ENCODE measurements at regions not wholly inside any gene's neighbourhood (a gene's known extent, or its start where the extent isn't known, plus 50 kb on each side); places are given as distances from the start of the nearest gene placed in this dataset.

- H3K4me2 ChIP-seq (ENCODE audit: extremely low read depth, insufficient read depth, low read length): no peak overlapping the region
- no peaks in the 10 kb centered on the region for H3K27me3 ChIP-seq (ENCODE audit: control insufficient read depth, insufficient read depth, low read length)
- no peaks in the 10 kb centered on the region for H3K36me3 ChIP-seq (ENCODE audit: control insufficient read depth, insufficient read depth, low read length)
- no peaks in the 10 kb centered on the region for H3K9me3 ChIP-seq (ENCODE audit: control insufficient read depth, insufficient read depth, low read depth, low read length)
- no peak for DNase-seq (ENCODE audit: low read depth in 2 of 2)
- TF ChIP-seq CTCF (conservative IDR thresholded peaks at IDR 0.05 in 1 of 2, IDR thresholded peaks at IDR 0.05 in 1 of 2; ENCODE audit: low read depth in 1 of 2, low read length in 2 of 2) (no peak), EZH2 (IDR thresholded peaks at IDR 0.05; ENCODE audit: low read length, missing control alignments) (no peak)
- no peak overlapping the region for H3K27ac ChIP-seq (ENCODE audit: insufficient read depth, low read length)
- no peaks in the 10 kb centered on the region for H3K4me1 ChIP-seq (ENCODE audit: control insufficient read depth, extremely low read depth, insufficient read depth, low read length)
- no peaks in the 10 kb centered on the region for H4K20me1 ChIP-seq (ENCODE audit: control insufficient read depth, extremely low read depth, insufficient read depth, low read length)
- no peak overlapping the region for H3K9ac ChIP-seq (ENCODE audit: insufficient read depth, low read length)
- no peaks in the 10 kb centered on the region for H3K79me2 ChIP-seq (ENCODE audit: control insufficient read depth, insufficient read depth, low read length)
- no peak overlapping the region for H2AFZ ChIP-seq (ENCODE audit: low read length)
- no peak overlapping the region for H3K4me3 ChIP-seq (replicated peaks in 1 of 4; ENCODE audit: control extremely low read depth in 1 of 4, insufficient read depth in 1 of 4, low read depth in 3 of 4, low read length in 4 of 4)
Measured at GRCh38 chr1:182275271-182275670, 116.3 kb downstream of the GLUL start.

- Histone ChIP-seq H3K9me3 (ENCODE audit: control insufficient read depth, insufficient read depth, low read depth, low read length) (no peaks in the 10 kb centered on the region), H3K36me3 (ENCODE audit: control insufficient read depth, insufficient read depth, low read length) (no peaks in the 10 kb centered on the region), H3K4me3 (replicated peaks in 1 of 4; ENCODE audit: control extremely low read depth in 1 of 4, insufficient read depth in 1 of 4, low read depth in 3 of 4, low read length in 4 of 4) (no peak overlapping the region), H3K4me2 (ENCODE audit: extremely low read depth, insufficient read depth, low read length) (no peak overlapping the region), H3K27me3 (ENCODE audit: control insufficient read depth, insufficient read depth, low read length) (no peaks in the 10 kb centered on the region), H3K27ac (ENCODE audit: insufficient read depth, low read length) (no peak overlapping the region), H4K20me1 (ENCODE audit: control insufficient read depth, extremely low read depth, insufficient read depth, low read length) (no peaks in the 10 kb centered on the region), H3K9ac (ENCODE audit: insufficient read depth, low read length) (no peak overlapping the region), H2AFZ (ENCODE audit: low read length) (no peak overlapping the region), H3K4me1 (ENCODE audit: control insufficient read depth, extremely low read depth, insufficient read depth, low read length) (no peaks in the 10 kb centered on the region), H3K79me2 (ENCODE audit: control insufficient read depth, insufficient read depth, low read length) (no peaks in the 10 kb centered on the region)
- no peak for DNase-seq (ENCODE audit: low read depth in 2 of 2)
- TF ChIP-seq CTCF (conservative IDR thresholded peaks at IDR 0.05 in 1 of 2, IDR thresholded peaks at IDR 0.05 in 1 of 2; ENCODE audit: low read depth in 1 of 2, low read length in 2 of 2) (no peak), EZH2 (IDR thresholded peaks at IDR 0.05; ENCODE audit: low read length, missing control alignments) (no peak)
Measured at GRCh38 chr1:182274618-182275017, 117.0 kb downstream of the GLUL start.

GRCh38 chr1:182270731-182271130 lies 120.9 kb downstream of the GLUL start:
- Histone ChIP-seq H3K4me3 (replicated peaks in 1 of 4; ENCODE audit: control extremely low read depth in 1 of 4, insufficient read depth in 1 of 4, low read depth in 3 of 4, low read length in 4 of 4) (no peak overlapping the region), H3K9me3 (ENCODE audit: control insufficient read depth, insufficient read depth, low read depth, low read length) (no peaks in the 10 kb centered on the region), H3K9ac (ENCODE audit: insufficient read depth, low read length) (no peak overlapping the region), H3K27me3 (ENCODE audit: control insufficient read depth, insufficient read depth, low read length) (no peaks in the 10 kb centered on the region), H3K4me2 (ENCODE audit: extremely low read depth, insufficient read depth, low read length) (no peak overlapping the region), H2AFZ (ENCODE audit: low read length) (no peak overlapping the region), H3K36me3 (ENCODE audit: control insufficient read depth, insufficient read depth, low read length) (no peaks in the 10 kb centered on the region), H4K20me1 (ENCODE audit: control insufficient read depth, extremely low read depth, insufficient read depth, low read length) (no peaks in the 10 kb centered on the region), H3K27ac (ENCODE audit: insufficient read depth, low read length) (no peak overlapping the region), H3K79me2 (ENCODE audit: control insufficient read depth, insufficient read depth, low read length) (no peaks in the 10 kb centered on the region), H3K4me1 (ENCODE audit: control insufficient read depth, extremely low read depth, insufficient read depth, low read length) (no peaks in the 10 kb centered on the region)
- TF ChIP-seq CTCF (conservative IDR thresholded peaks at IDR 0.05 in 1 of 2, IDR thresholded peaks at IDR 0.05 in 1 of 2; ENCODE audit: low read depth in 1 of 2, low read length in 2 of 2) (no peak), EZH2 (IDR thresholded peaks at IDR 0.05; ENCODE audit: low read length, missing control alignments) (no peak)
- no peak for DNase-seq (ENCODE audit: low read depth in 2 of 2)
